ENCODE measurements at regions not wholly inside any gene's neighbourhood (a gene's known extent, or its start where the extent isn't known, plus 50 kb on each side); places are given as distances from the start of the nearest gene placed in this dataset.
A peak's percentile ranks its signal among the peaks of the same experiment; 100 is the strongest.

- DNase-seq = no peak
Observed at GRCh38 chr6:10305790-10306415, 109.0 kb downstream of the TFAP2A start.

- DNase-seq = no peak
Observed at GRCh38 chr6:10303608-10304506, 111.0 kb downstream of the TFAP2A start.

- no peak for DNase-seq
Observed at GRCh38 chr6:10302566-10303235, 112.2 kb downstream of the TFAP2A start.

- DNase-seq = no peak
Observed at GRCh38 chr6:10300071-10300470, 114.8 kb downstream of the TFAP2A start.

GRCh38 chr6:10297832-10298231 is 117.0 kb downstream of the TFAP2A start:
- DNase-seq = no peak

GRCh38 chr6:10278746-10279145 is 136.1 kb downstream of the TFAP2A start:
- peak; percentile 42 for DNase-seq

GRCh38 chr6:10276660-10277287 is 138.1 kb downstream of the TFAP2A start:
- DNase-seq = no peak

GRCh38 chr6:10276106-10276505 is 138.8 kb downstream of the TFAP2A start:
- DNase-seq = no peak

- DNase-seq = no peak
Observed at GRCh38 chr6:10272591-10272990, 142.3 kb downstream of the TFAP2A start.

- DNase-seq = no peak
Observed at GRCh38 chr6:10271982-10272381, 142.9 kb downstream of the TFAP2A start.

GRCh38 chr6:10269814-10270472 is 144.9 kb downstream of the TFAP2A start:
- DNase-seq = no peak

GRCh38 chr6:10268611-10269310 is 146.1 kb downstream of the TFAP2A start:
- DNase-seq = no peak

GRCh38 chr6:10268111-10268510 is 146.8 kb downstream of the TFAP2A start:
- DNase-seq = no peak

- DNase-seq = no peak
Observed at GRCh38 chr6:10266462-10266861, 148.4 kb downstream of the TFAP2A start.

- no peak for DNase-seq
Observed at GRCh38 chr6:10266061-10266460, 148.8 kb downstream of the TFAP2A start.

GRCh38 chr6:10262505-10262904 is 152.4 kb downstream of the TFAP2A start:
- DNase-seq = no peak

GRCh38 chr6:10259671-10260070 is 155.2 kb downstream of the TFAP2A start:
- DNase-seq = no peak

GRCh38 chr6:10258341-10258740 is 156.5 kb downstream of the TFAP2A start:
- DNase-seq = no peak

GRCh38 chr6:10256113-10256690 is 158.7 kb downstream of the TFAP2A start:
- no peak for DNase-seq

GRCh38 chr6:10250655-10251220 is 164.1 kb downstream of the TFAP2A start:
- DNase-seq = no peak

- DNase-seq = no peak
Observed at GRCh38 chr6:10248378-10248843, 166.5 kb downstream of the TFAP2A start.
